H7 (cell line): ENCODE measurements at regions not wholly inside any gene's neighbourhood (a gene's known extent, or its start where the extent isn't known, plus 50 kb on each side); places are given as distances from the start of the nearest gene placed in this dataset.

ENCODE experiments used
- DNase-seq: peaks from one replicate; pipeline ENCODE4 v3.0.0; 2012
- H3K27me3 ChIP-seq: 2 replicates; pipeline ENCODE4 v1.6.0; 2011; ENCODE audit warnings: mild to moderate bottlenecking, low read length; ENCODE audit not compliant: control insufficient read depth, insufficient read depth
- H3K36me3 ChIP-seq: replicated peaks from 2 replicates; pipeline ENCODE4 v1.5.1; 2011; ENCODE audit warnings: low read length; ENCODE audit not compliant: control insufficient read depth, insufficient read depth
- H3K4me3 ChIP-seq: 2 replicates; pipeline ENCODE4 v1.5.1; 2011; ENCODE audit warnings: low read depth, mild to moderate bottlenecking, control low read depth, low read length, moderate library complexity; ENCODE audit not compliant: insufficient read depth

DNA sequence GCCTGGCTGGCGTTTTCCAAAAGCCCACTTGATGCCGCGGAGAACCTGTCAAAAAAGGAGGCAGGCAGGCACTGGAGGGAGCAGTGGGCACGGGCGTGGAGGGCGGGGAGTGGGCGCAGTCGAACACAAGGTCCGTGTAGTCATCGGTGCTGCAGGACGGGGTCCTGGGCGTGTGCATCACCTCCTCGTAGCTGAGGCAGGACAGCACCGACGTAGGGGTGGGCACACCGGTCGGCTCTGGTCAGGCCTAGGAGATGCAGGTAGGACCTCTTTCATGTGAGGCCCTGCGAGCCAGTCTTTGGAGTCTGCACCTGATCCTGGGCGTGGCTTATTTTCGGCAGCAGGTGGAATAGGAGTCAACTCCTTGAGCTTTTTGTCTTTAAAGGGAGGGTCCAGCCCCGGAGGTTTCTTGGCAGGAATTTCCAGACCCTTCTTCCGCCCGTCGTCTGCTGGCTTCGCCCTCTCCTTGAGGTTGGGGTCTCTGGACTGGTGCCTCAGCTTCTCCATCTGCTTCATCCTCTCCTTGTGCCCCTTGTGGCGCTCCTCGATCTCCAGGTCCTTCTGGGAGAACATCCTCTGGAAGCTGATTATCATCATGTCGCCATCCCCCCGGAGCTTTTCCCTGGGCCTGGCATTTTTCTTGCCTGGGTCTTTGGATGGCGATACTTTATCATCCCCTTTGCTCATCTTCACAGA is 892.5 kb upstream of the LRRTM1 start:
- Histone ChIP-seq H3K36me3 (no peaks in the 10 kb centered on the region), H3K4me3 (no peak overlapping the region), H3K27me3 (no peaks in the 10 kb centered on the region)
- DNase-seq: no peak

DNA sequence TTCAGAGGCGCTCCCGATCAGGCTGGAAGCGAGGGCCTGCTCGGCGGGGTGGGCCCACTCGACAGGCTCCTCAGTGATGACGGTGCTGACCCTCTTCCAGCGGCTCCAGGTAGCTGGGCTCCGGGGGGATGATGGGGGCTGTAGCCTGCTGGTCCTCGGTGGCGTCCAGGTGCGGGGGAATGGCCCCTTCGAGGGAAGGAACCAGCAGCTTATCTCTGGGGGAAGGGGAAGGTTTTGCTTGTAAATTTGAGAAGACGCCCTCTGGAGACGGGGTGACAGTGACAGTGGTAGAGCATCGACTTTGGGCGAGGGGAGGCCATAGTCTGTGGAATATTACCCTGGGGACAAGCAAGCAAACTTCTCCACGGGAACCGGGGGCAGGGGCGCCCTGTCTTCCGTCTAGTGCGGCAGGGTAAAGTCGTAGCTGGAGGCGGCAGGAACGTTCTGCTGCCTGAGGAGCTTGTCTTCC is 891.9 kb upstream of the LRRTM1 start:
- no peaks in the 10 kb centered on the region for H3K36me3 ChIP-seq
- H3K27me3 ChIP-seq: no peaks in the 10 kb centered on the region
- DNase-seq: no peak
- H3K4me3 ChIP-seq: no peak overlapping the region

DNA sequence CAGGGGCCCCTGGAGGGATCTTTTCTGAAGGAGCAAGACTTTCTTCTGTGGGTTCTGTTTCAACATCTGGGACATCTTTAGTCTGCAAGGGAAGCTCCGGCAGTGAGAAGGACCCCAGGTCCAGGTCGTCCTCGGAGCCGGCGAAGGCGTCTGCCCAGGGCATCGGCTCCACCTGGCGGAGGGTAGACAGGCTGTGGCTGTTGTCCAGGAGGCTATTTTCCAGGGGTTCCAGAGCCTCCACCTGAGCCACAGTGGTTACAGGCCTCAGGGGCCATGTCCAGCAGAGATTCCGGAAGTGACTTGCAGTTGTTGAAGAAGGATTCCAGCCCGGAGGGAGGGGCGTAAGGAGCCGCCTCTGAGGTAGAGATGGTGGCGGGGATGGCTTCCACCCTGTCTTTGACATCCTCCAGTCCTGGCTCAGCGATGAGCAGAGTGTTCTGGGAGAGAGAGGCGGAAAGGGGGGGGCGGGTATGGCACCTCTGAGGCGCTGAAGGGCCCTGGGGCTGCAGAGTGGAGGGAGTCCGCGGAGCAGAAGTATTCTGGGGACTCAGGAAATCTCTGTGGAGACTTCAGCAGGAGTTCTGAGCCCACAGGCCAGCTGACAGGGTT is 891.3 kb upstream of the LRRTM1 start:
- Histone ChIP-seq H3K27me3 (no peaks in the 10 kb centered on the region), H3K36me3 (no peaks in the 10 kb centered on the region), H3K4me3 (no peak overlapping the region)
- no peak for DNase-seq

- Histone ChIP-seq H3K27me3 (no peaks in the 10 kb centered on the region), H3K4me3 (no peak overlapping the region), H3K36me3 (no peaks in the 10 kb centered on the region)
- DNase-seq: no peak
Measured at GRCh38 chr2:81195017-81195773, 890.6 kb upstream of the LRRTM1 start.

- H3K4me3 ChIP-seq: no peak overlapping the region
- DNase-seq: no peak
- H3K36me3 ChIP-seq: no peaks in the 10 kb centered on the region
- no peaks in the 10 kb centered on the region for H3K27me3 ChIP-seq
Measured at GRCh38 chr2:81194581-81194980, 890.0 kb upstream of the LRRTM1 start.

DNA sequence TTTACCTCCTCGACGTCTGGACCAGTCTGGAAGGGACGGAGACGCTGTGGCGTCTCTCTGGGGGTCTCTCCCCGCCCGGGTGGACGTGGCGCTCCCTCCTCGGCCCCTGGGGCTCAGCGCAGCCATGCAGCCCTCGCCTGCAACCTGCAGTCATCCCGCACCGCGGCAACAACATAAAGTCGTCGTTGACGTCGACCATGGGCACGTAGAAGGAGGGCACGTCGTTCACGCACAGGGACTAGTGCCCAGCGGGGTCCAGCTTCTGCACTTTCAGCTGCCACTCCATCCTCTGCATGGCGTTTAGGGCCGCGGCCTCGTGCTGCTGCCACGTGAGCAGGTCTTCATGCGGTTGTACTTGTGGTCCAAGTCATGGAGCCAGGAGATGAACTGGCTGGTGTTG is 889.6 kb upstream of the LRRTM1 start:
- Histone ChIP-seq H3K27me3 (no peaks in the 10 kb centered on the region), H3K4me3 (no peak overlapping the region), H3K36me3 (no peaks in the 10 kb centered on the region)
- DNase-seq: no peak

GRCh38 chr2:81181845-81182244 is 877.3 kb upstream of the LRRTM1 start:
- Histone ChIP-seq H3K27me3 (no peaks in the 10 kb centered on the region), H3K4me3 (no peak overlapping the region), H3K36me3 (no peaks in the 10 kb centered on the region)
- no peak for DNase-seq

- Histone ChIP-seq H3K36me3 (no peaks in the 10 kb centered on the region), H3K27me3 (no peaks in the 10 kb centered on the region), H3K4me3 (no peak overlapping the region)
- DNase-seq: no peak
Measured at GRCh38 chr2:81171447-81171846, 866.9 kb upstream of the LRRTM1 start.

- H3K27me3 ChIP-seq: no peaks in the 10 kb centered on the region
- H3K36me3 ChIP-seq: no peaks in the 10 kb centered on the region
Measured at GRCh38 chr2:81163583-81163982, 859.0 kb upstream of the LRRTM1 start.

GRCh38 chr2:81158505-81158904 is 854.0 kb upstream of the LRRTM1 start:
- Histone ChIP-seq H3K27me3 (no peaks in the 10 kb centered on the region), H3K4me3 (no peak overlapping the region), H3K36me3 (no peaks in the 10 kb centered on the region)
- DNase-seq: no peak

More at GRCh38 chr2:81163583-81163982, 859.0 kb upstream of the LRRTM1 start:
- H3K4me3 ChIP-seq: no peak overlapping the region
- DNase-seq: no peak

- no peaks in the 10 kb centered on the region for H3K27me3 ChIP-seq
- no peak for DNase-seq
- no peak overlapping the region for H3K4me3 ChIP-seq
- no peaks in the 10 kb centered on the region for H3K36me3 ChIP-seq
Measured at GRCh38 chr2:81148323-81148722, 843.8 kb upstream of the LRRTM1 start.

DNA sequence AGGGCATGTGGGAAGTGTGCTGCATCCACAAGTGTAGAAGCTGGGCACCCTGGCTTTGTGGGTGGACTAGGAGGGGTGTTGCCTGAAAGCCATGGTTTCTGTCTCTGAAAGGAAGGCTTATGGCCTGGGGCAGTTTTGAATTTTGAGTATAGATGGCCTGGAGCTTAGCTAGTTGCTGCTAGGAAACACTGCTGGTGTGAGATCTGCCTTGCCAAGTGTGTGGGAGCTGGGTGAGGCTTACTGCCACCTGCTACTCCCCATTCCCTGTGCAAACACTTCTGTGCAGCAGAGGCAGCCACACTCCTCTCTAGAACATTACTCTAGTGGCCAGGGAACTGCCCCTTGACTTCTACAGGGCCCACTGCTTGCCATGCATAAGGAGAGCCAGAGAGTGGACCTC is 831.7 kb upstream of the LRRTM1 start:
- Histone ChIP-seq H3K4me3 (no peak overlapping the region), H3K36me3 (no peaks in the 10 kb centered on the region), H3K27me3 (no peaks in the 10 kb centered on the region)
- no peak for DNase-seq

DNA sequence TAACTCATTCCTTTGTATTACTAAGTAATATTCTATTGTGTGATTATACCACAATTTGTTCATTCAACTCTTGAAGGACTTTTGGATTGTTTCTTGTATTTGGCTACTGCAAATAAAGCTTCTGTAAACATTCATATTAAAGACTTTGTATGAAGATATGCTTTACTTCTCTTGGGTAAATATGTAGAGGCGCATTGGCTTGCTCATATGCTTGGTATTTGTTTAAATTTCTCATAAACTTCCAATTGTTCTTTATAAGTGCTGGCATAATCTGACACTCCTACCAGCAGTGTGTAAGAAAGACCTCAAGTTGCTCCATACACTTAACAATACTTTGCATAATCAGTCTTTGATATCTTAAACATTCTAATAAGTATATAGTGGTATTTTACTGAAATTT is 792.8 kb upstream of the LRRTM1 start:
- no peak for DNase-seq
- no peaks in the 10 kb centered on the region for H3K36me3 ChIP-seq
- no peak overlapping the region for H3K4me3 ChIP-seq
- no peaks in the 10 kb centered on the region for H3K27me3 ChIP-seq

DNA sequence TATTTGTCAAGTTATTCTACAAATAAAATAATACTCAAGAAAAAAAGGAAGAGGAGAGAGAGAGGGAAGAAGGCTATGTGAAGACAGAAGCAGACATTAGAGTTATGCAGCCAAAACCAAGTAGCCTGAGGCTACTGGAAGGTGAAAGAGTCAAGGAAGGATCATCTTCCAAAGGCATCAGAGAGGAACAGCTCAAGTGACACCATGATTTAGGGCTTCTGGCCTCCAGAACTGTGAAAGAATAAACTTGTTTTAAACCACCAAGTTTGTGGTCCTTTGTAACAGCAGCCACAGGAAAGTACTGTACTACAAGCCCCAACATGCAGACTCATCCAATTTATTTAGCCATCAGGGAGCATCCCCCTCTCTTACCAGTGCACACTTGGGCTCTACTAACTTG is 788.5 kb upstream of the LRRTM1 start:
- Histone ChIP-seq H3K27me3 (no peaks in the 10 kb centered on the region), H3K4me3 (no peak overlapping the region), H3K36me3 (no peaks in the 10 kb centered on the region)
- no peak for DNase-seq

DNA sequence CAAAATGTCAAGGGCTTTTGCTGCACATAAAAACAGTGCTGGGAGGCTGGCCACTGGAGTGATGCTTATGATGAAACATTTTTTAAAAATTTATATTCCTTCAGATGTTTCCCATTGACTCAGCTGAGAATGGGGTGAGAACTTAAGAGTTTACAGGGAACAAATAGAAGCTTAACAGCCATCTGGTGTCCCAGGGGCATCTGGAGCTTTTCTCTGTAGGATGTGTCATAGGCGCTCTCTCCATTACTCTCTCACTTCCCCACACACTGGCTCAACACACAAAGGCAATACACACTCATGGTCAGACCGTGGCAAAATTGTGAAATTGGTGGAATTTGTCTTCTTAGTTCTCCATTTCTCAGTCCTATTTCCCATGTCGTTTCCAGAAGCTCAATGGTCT is 783.1 kb upstream of the LRRTM1 start:
- Histone ChIP-seq H3K4me3 (no peak overlapping the region), H3K27me3 (no peaks in the 10 kb centered on the region), H3K36me3 (no peaks in the 10 kb centered on the region)
- no peak for DNase-seq
